Upper lobe of left lung (tissue), 4 donors: ENCODE measurements at regions not wholly inside any gene's neighbourhood (a gene's known extent, or its start where the extent isn't known, plus 50 kb on each side); places are given as distances from the start of the nearest gene placed in this dataset.

Source experiments
- EP300 ChIP-seq, 4 donors: sonication (generic); formaldehyde crosslinking; IDR thresholded peaks; one replicate each; pipeline ENCODE4 v1.5.1; 2017; ENCODE audit warnings: antibody characterized with exemption in 4 of 4, control low read depth in 2 of 4
- TF ChIP-seq, protein P1 (sequence below), 6 experiments: fragments of 450-650 bp in 4 of 6; fragments of 200-600 bp in 2 of 6; sonication (generic) in 2 of 6; IDR thresholded peaks; one replicate each; pipeline ENCODE4 v1.5.1; 2016 to 2019; ENCODE audit warnings: antibody characterized with exemption in 6 of 6

DNA sequence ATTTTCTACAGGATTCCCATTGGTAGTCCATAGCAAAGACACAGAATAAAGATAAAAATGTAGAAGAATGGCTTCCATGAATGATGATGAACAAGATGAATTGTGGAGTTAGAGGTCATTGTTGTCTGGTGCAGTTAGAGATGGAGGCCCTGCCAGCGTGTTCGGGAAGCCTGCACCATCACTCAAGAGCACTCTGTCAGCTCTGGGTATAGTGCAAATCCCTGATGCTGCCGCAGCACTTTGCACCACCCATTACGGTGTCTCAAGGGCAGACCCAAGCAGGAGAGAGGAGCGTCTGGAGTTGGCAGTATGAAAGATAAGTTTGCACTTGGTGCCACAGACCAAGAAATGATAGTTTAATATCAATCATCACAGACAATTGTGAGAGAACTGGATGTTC lies 181.6 kb upstream of the CHST9 start:
- TF ChIP-seq, protein P1, sequence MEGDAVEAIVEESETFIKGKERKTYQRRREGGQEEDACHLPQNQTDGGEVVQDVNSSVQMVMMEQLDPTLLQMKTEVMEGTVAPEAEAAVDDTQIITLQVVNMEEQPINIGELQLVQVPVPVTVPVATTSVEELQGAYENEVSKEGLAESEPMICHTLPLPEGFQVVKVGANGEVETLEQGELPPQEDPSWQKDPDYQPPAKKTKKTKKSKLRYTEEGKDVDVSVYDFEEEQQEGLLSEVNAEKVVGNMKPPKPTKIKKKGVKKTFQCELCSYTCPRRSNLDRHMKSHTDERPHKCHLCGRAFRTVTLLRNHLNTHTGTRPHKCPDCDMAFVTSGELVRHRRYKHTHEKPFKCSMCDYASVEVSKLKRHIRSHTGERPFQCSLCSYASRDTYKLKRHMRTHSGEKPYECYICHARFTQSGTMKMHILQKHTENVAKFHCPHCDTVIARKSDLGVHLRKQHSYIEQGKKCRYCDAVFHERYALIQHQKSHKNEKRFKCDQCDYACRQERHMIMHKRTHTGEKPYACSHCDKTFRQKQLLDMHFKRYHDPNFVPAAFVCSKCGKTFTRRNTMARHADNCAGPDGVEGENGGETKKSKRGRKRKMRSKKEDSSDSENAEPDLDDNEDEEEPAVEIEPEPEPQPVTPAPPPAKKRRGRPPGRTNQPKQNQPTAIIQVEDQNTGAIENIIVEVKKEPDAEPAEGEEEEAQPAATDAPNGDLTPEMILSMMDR (IDR thresholded peaks at IDR 0.05): no peak
- TF ChIP-seq EP300 (IDR thresholded peaks at IDR 0.05): no peak
